Psoas muscle (tissue), 7 donors: ENCODE measurements at regions not wholly inside any gene's neighbourhood (a gene's known extent, or its start where the extent isn't known, plus 50 kb on each side); places are given as distances from the start of the nearest gene placed in this dataset.

ENCODE experiments used
- ATAC-seq, 4 donors: fragments of 200-7000 bp; cut with Tn5 transposase; one replicate each; pipeline ENCODE4 v1.9.1; 2020; ENCODE audit warnings: moderate library complexity in 3 of 4, mild to moderate bottlenecking in 2 of 4
- DNase-seq, 2 donors: peaks; one replicate each; pipeline ENCODE4 v3.0.0-alpha.2; 2020
- H3K27ac ChIP-seq: fragments of 200-600 bp; one replicate; pipeline ENCODE4 v1.8.0; 2022
- H3K27me3 ChIP-seq, 3 donors: fragments of 200-600 bp in 1 of 3; one replicate each; pipeline versions ENCODE4 v1.6.1 to v1.8.0; 2013 to 2022; ENCODE audit warnings: low read length in 2 of 3, mild to moderate bottlenecking in 2 of 3, moderate library complexity in 1 of 3; ENCODE audit not compliant: insufficient read depth in 3 of 3
- H3K36me3 ChIP-seq, 2 donors: fragments of 200-600 bp in 1 of 2; one replicate each; pipeline versions ENCODE4 v1.6.1 to v1.8.0; 2013 to 2022; ENCODE audit warnings: low read depth in 1 of 2, mild to moderate bottlenecking in 1 of 2, moderate library complexity in 1 of 2; ENCODE audit not compliant: insufficient read depth in 1 of 2
- H3K4me1 ChIP-seq: fragments of 200-600 bp; one replicate; pipeline ENCODE4 v1.8.0; 2022
- H3K4me3 ChIP-seq: fragments of 200-600 bp; one replicate; pipeline ENCODE4 v1.8.0; 2022; ENCODE audit warnings: mild to moderate bottlenecking
- H3K9me3 ChIP-seq: fragments of 200-600 bp; one replicate; pipeline ENCODE4 v1.8.0; 2022
- CTCF ChIP-seq: fragments of 200-600 bp; IDR thresholded peaks from one replicate; pipeline ENCODE4 v1.8.0; 2022; ENCODE audit warnings: antibody characterized with exemption
- WGBS, 3 donors: extraction: QIAGEN DNeasy Blood & Tissue Kit; methylation state at CpG; one replicate each; pipeline versions ENCODE4 v1.1.6 to v1.1.7; 2013; 5-methylcytosine and 5-hydroxymethylcytosine counted together
- intact Hi-C, 2 donors: fragments of 100-400 bp; cut with DNase I; formaldehyde crosslinking; loops; one replicate each; pipeline versions ENCODE4 v1.11.0 to v1.14.2; 2022
- donor health status: healthy with polysubstance abuse.
- donor health status: DM: no; HTN: no; CAD: no; lungs with moderate emphysema.
- donor health status: Bipolar disorder and iron deficiency.
- donor health status: healthy.
- donor health status: DM: yes; HTN: yes; CAD: no.
- donor health status: DM: no; HTN: no; CAD: no.
- donor health status: DM: yes; HTN: yes; CAD: no.

- no peak for ATAC-seq
- no peaks in the 10 kb centered on the region for H3K9me3 ChIP-seq
- no peak for DNase-seq
- H3K4me3 ChIP-seq, result no peak overlapping the region
- H3K27ac ChIP-seq, result no peak overlapping the region
- no peaks in the 10 kb centered on the region for H3K27me3 ChIP-seq
- no peaks in the 10 kb centered on the region for H3K4me1 ChIP-seq
- intact Hi-C loops, result no loop called here
- no peak for TF ChIP-seq CTCF
- 9 to 45% (median 41%) methylated on average over 1 of the region's 1 CpG for WGBS, 3 donors
- H3K36me3 ChIP-seq, result no peaks in the 10 kb centered on the region
Measured at GRCh38 chr12:91662021-91662420, 479.4 kb upstream of the DCN start.

GRCh38 chr12:91657032-91657431 is 474.4 kb upstream of the DCN start:
- Histone ChIP-seq H3K4me3 (no peak overlapping the region), H3K9me3 (no peaks in the 10 kb centered on the region), H3K27ac (no peak overlapping the region), H3K27me3 (no peaks in the 10 kb centered on the region), H3K4me1 (no peaks in the 10 kb centered on the region), H3K36me3 (no peaks in the 10 kb centered on the region)
- 70 to 93% (median 74%) methylated on average over 3 of the region's 3 CpGs for WGBS, 3 donors
- DNase-seq (no peak), ATAC-seq (no peak)
- TF ChIP-seq CTCF, result no peak
- intact Hi-C loops, result no loop called here

GRCh38 chr12:91655966-91656365 is 473.3 kb upstream of the DCN start:
- no peak overlapping the region for H3K4me3 ChIP-seq
- no peaks in the 10 kb centered on the region for H3K27me3 ChIP-seq
- TF ChIP-seq CTCF, result no peak
- 65 to 75% (median 71%) methylated on average over 3 of the region's 3 CpGs for WGBS, 3 donors
- DNase-seq (no peak), ATAC-seq (no peak)
- H3K36me3 ChIP-seq, result no peaks in the 10 kb centered on the region
- intact Hi-C loops, result no loop called here
- H3K9me3 ChIP-seq, result no peaks in the 10 kb centered on the region
- no peak overlapping the region for H3K27ac ChIP-seq
- H3K4me1 ChIP-seq, result no peaks in the 10 kb centered on the region

- TF ChIP-seq CTCF, result no peak
- intact Hi-C loops, result no loop called here
- H3K9me3 ChIP-seq, result no peaks in the 10 kb centered on the region
- no peak for ATAC-seq
- DNase-seq, result no peak
- H3K36me3 ChIP-seq, result no peaks in the 10 kb centered on the region
- H3K27ac ChIP-seq, result no peak overlapping the region
- WGBS, 3 donors, result 96 to 99% (median 98%) methylated on average over 3 of the region's 3 CpGs
- no peak overlapping the region for H3K4me3 ChIP-seq
- no peaks in the 10 kb centered on the region for H3K27me3 ChIP-seq
- no peaks in the 10 kb centered on the region for H3K4me1 ChIP-seq
Measured at GRCh38 chr12:91654087-91654486, 471.5 kb upstream of the DCN start.

- DNase-seq (no peak), ATAC-seq (no peak)
- H3K36me3 ChIP-seq, result no peaks in the 10 kb centered on the region
- no peaks in the 10 kb centered on the region for H3K4me1 ChIP-seq
- H3K27ac ChIP-seq, result no peak overlapping the region
- no peak overlapping the region for H3K4me3 ChIP-seq
- H3K9me3 ChIP-seq, result no peaks in the 10 kb centered on the region
- no peaks in the 10 kb centered on the region for H3K27me3 ChIP-seq
- TF ChIP-seq CTCF, result no peak
- intact Hi-C loops, result no loop called here
Measured at GRCh38 chr12:91651728-91652127, 469.1 kb upstream of the DCN start.
